Loucy (cell line): ENCODE measurements at regions not wholly inside any gene's neighbourhood (a gene's known extent, or its start where the extent isn't known, plus 50 kb on each side); places are given as distances from the start of the nearest gene placed in this dataset.
"Not testable (repeated sequence)": the region's sequence is repeated elsewhere in the genome, so short reads cannot be mapped to it uniquely, and the experiment has no call there.

Experiments
- EZH2phosphoT487 ChIP-seq: fragments of 200-600 bp; IDR thresholded peaks from 2 replicates; pipeline ENCODE4 v1.6.1; 2018; ENCODE audit warnings: antibody characterized with exemption, mild to moderate bottlenecking, moderate library complexity, borderline replicate concordance
- TF ChIP-seq, protein P1 (sequence below): fragments of 200-600 bp; sonication (generic); conservative IDR thresholded peaks from 2 replicates; pipeline ENCODE4 v1.5.1; 2014; ENCODE audit warnings: mild to moderate bottlenecking, antibody characterized with exemption, low read length

- TF ChIP-seq, protein P1, sequence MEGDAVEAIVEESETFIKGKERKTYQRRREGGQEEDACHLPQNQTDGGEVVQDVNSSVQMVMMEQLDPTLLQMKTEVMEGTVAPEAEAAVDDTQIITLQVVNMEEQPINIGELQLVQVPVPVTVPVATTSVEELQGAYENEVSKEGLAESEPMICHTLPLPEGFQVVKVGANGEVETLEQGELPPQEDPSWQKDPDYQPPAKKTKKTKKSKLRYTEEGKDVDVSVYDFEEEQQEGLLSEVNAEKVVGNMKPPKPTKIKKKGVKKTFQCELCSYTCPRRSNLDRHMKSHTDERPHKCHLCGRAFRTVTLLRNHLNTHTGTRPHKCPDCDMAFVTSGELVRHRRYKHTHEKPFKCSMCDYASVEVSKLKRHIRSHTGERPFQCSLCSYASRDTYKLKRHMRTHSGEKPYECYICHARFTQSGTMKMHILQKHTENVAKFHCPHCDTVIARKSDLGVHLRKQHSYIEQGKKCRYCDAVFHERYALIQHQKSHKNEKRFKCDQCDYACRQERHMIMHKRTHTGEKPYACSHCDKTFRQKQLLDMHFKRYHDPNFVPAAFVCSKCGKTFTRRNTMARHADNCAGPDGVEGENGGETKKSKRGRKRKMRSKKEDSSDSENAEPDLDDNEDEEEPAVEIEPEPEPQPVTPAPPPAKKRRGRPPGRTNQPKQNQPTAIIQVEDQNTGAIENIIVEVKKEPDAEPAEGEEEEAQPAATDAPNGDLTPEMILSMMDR = not testable (repeated sequence)
- TF ChIP-seq EZH2phosphoT487 = not testable (repeated sequence)
These were observed 98.3 kb downstream of the CCDC74A start for GRCh38 chr2:131626011-131626410.
